NOMO-1 treated with DMSO at 0.1 percent for 48 hours (cell line): ENCODE measurements at regions not wholly inside any gene's neighbourhood (a gene's known extent, or its start where the extent isn't known, plus 50 kb on each side); places are given as distances from the start of the nearest gene placed in this dataset.
"Not testable (repeated sequence)": the region's sequence is repeated elsewhere in the genome, so short reads cannot be mapped to it uniquely, and the experiment has no call there.

Source experiments
- DNase-seq: peaks from one replicate; lab custom pipeline; 2025; ENCODE audit not compliant: unreplicated experiment; lab: John Stamatoyannopoulos, UW

- not testable (repeated sequence) for DNase-seq
Measured at GRCh38 chr7:136263112-136263860, 286.1 kb upstream of the MTPN start.

- not testable (repeated sequence) for DNase-seq
Measured at GRCh38 chr7:136260591-136260990, 283.4 kb upstream of the MTPN start.

- DNase-seq = no peak
Measured at GRCh38 chr7:136259074-136259473, 281.9 kb upstream of the MTPN start.

- no peak for DNase-seq
Measured at GRCh38 chr7:136256491-136256890, 279.3 kb upstream of the MTPN start.

- no peak for DNase-seq
Measured at GRCh38 chr7:136254148-136254547, 277.0 kb upstream of the MTPN start.

- no peak for DNase-seq
Measured at GRCh38 chr7:136251826-136252225, 274.7 kb upstream of the MTPN start.

GRCh38 chr7:136247211-136247610 lies 270.1 kb upstream of the MTPN start:
- DNase-seq = no peak

- no peak for DNase-seq
Measured at GRCh38 chr7:136245327-136246004, 268.3 kb upstream of the MTPN start.

- DNase-seq = no peak
Measured at GRCh38 chr7:136234040-136234439, 256.9 kb upstream of the MTPN start.

GRCh38 chr7:136230210-136230609 lies 253.1 kb upstream of the MTPN start:
- no peak for DNase-seq

GRCh38 chr7:136229790-136230189 lies 252.6 kb upstream of the MTPN start:
- DNase-seq = no peak

- DNase-seq = no peak
Measured at GRCh38 chr7:136228171-136228570, 251.0 kb upstream of the MTPN start.

GRCh38 chr7:136214356-136214755 lies 237.2 kb upstream of the MTPN start:
- no peak for DNase-seq

- DNase-seq = no peak
Measured at GRCh38 chr7:136213012-136213411, 235.9 kb upstream of the MTPN start.

- no peak for DNase-seq
Measured at GRCh38 chr7:136210664-136211063, 233.5 kb upstream of the MTPN start.

- no peak for DNase-seq
Measured at GRCh38 chr7:136210079-136210478, 232.9 kb upstream of the MTPN start.

- DNase-seq = no peak
Measured at GRCh38 chr7:136205956-136206355, 228.8 kb upstream of the MTPN start.

- no peak for DNase-seq
Measured at GRCh38 chr7:136198168-136198567, 221.0 kb upstream of the MTPN start.

GRCh38 chr7:136194878-136195277 lies 217.7 kb upstream of the MTPN start:
- no peak for DNase-seq

- DNase-seq = no peak
Measured at GRCh38 chr7:136193940-136194339, 216.8 kb upstream of the MTPN start.

GRCh38 chr7:136189506-136189998 lies 212.4 kb upstream of the MTPN start:
- DNase-seq = no peak

- DNase-seq = no peak
Measured at GRCh38 chr7:136186281-136186680, 209.1 kb upstream of the MTPN start.
